Neural progenitor cell (in vitro differentiated cells): ENCODE measurements at regions not wholly inside any gene's neighbourhood (a gene's known extent, or its start where the extent isn't known, plus 50 kb on each side); places are given as distances from the start of the nearest gene placed in this dataset.
A peak's percentile ranks its signal among the peaks of the same experiment; 100 is the strongest.

Experiments used
- DNase-seq: peaks from one replicate; pipeline ENCODE4 v3.0.0-alpha.2; 2016; ENCODE audit warnings: low spot score
- H2AFZ ChIP-seq: fragments of 200-600 bp; sonication (generic); replicated peaks from 2 replicates; pipeline ENCODE4 v1.6.1; 2016; ENCODE audit warnings: antibody characterized with exemption
- H3F3A ChIP-seq: fragments of 200-600 bp; sonication (generic); 2 replicates; pipeline ENCODE4 v1.6.1; 2016; ENCODE audit warnings: antibody characterized with exemption, low read depth
- H3K27ac ChIP-seq: fragments of 200-600 bp; sonication (generic); 2 replicates; pipeline ENCODE4 v1.5.1; 2016; ENCODE audit warnings: mild to moderate bottlenecking
- H3K27me3 ChIP-seq: fragments of 200-600 bp; sonication (generic); 2 replicates; pipeline ENCODE4 v1.6.1; 2016; ENCODE audit warnings: mild to moderate bottlenecking, moderate library complexity
- H3K36me3 ChIP-seq: fragments of 200-600 bp; sonication (generic); 2 replicates; pipeline ENCODE4 v1.5.1; 2016
- H3K4me1 ChIP-seq: fragments of 200-600 bp; sonication (generic); 2 replicates; pipeline ENCODE4 v1.6.1; 2016; ENCODE audit warnings: mixed run types
- H3K4me2 ChIP-seq: fragments of 200-600 bp; sonication (generic); 2 replicates; pipeline ENCODE4 v1.6.1; 2016
- H3K4me3 ChIP-seq: fragments of 200-600 bp; sonication (generic); 2 replicates; pipeline ENCODE4 v1.5.1; 2016
- H3K79me2 ChIP-seq: fragments of 200-600 bp; sonication (generic); 2 replicates; pipeline ENCODE4 v1.6.1; 2016; ENCODE audit warnings: low read depth
- H3K9ac ChIP-seq: fragments of 200-600 bp; sonication (generic); 2 replicates; pipeline ENCODE4 v1.6.1; 2016
- H3K9me3 ChIP-seq: fragments of 200-600 bp; sonication (generic); 2 replicates; pipeline ENCODE4 v1.5.1; 2016; ENCODE audit warnings: low read depth
- H4K20me1 ChIP-seq: fragments of 200-600 bp; sonication (generic); 2 replicates; pipeline ENCODE4 v1.6.1; 2016; ENCODE audit warnings: low read depth
- H3K27ac Mint-ChIP-seq: 3 replicates; pipeline ENCODE4 v1.8.0; 2021; ENCODE audit warnings: mixed read lengths
- H3K27me3 Mint-ChIP-seq: 2 replicates; pipeline ENCODE4 v1.8.0; 2022; ENCODE audit warnings: low read depth, mild to moderate bottlenecking, inconsistent platforms, moderate library complexity, mixed read lengths; ENCODE audit not compliant: insufficient read depth
- H3K36me3 Mint-ChIP-seq: 3 replicates; pipeline ENCODE4 v1.8.0; 2021; ENCODE audit warnings: mixed read lengths
- H3K4me1 Mint-ChIP-seq: 3 replicates; pipeline ENCODE4 v1.8.0; 2021; ENCODE audit warnings: mixed read lengths
- H3K4me3 Mint-ChIP-seq: 3 replicates; pipeline ENCODE4 v1.8.0; 2021; ENCODE audit warnings: mild to moderate bottlenecking, moderate library complexity, mixed read lengths
- H3K9me3 Mint-ChIP-seq: 3 replicates; pipeline ENCODE4 v1.8.0; 2020; ENCODE audit warnings: mixed read lengths
- CTCF ChIP-seq: fragments of 200-600 bp; sonication (generic); IDR thresholded peaks from 2 replicates; pipeline ENCODE4 v1.5.1; 2017; ENCODE audit warnings: antibody characterized with exemption, mild to moderate bottlenecking
- EZH2 ChIP-seq: fragments of 200-600 bp; sonication (generic); IDR thresholded peaks from 2 replicates; pipeline ENCODE4 v1.6.1; 2017; ENCODE audit warnings: antibody characterized with exemption, mild to moderate bottlenecking, moderate library complexity
- EZH2phosphoT487 ChIP-seq: fragments of 200-600 bp; sonication (generic); IDR thresholded peaks from 2 replicates; pipeline ENCODE4 v1.6.1; 2017; ENCODE audit warnings: antibody characterized with exemption

- Histone ChIP-seq H3K9me3 (no peaks in the 10 kb centered on the region), H3K4me1 (peaks cover 8% of the 10 kb centered on the region), H2AFZ (no peak overlapping the region), H3K27me3 (no peaks in the 10 kb centered on the region), H3K36me3 (no peaks in the 10 kb centered on the region), H3K27ac (no peak overlapping the region), H3K9ac (no peak overlapping the region), H3K4me2 (no peak overlapping the region), H3K4me3 (no peak overlapping the region), H3F3A (no peaks in the 10 kb centered on the region), H4K20me1 (no peaks in the 10 kb centered on the region), H3K79me2 (no peaks in the 10 kb centered on the region)
- Mint-ChIP-seq H3K27me3 (peaks cover 13% of the 10 kb centered on the region), H3K9me3 (peaks cover 2% of the 10 kb centered on the region), H3K36me3 (no peaks in the 10 kb centered on the region), H3K4me3 (no peak overlapping the region), H3K27ac (peak overlapping the region; percentile 38), H3K4me1 (peaks cover 34% of the 10 kb centered on the region)
- no peak for DNase-seq
- TF ChIP-seq CTCF (no peak), EZH2phosphoT487 (no peak), EZH2 (no peak)
These were observed 426.2 kb downstream of the MIAT start for GRCh38 chr22:27083610-27084009.

GRCh38 chr22:27084130-27084529, 426.7 kb downstream of the MIAT start:
- Histone ChIP-seq H3K79me2 (no peaks in the 10 kb centered on the region), H3K9ac (no peak overlapping the region), H3F3A (no peaks in the 10 kb centered on the region), H3K4me3 (no peak overlapping the region), H3K4me2 (no peak overlapping the region), H3K4me1 (peaks cover 8% of the 10 kb centered on the region), H3K36me3 (no peaks in the 10 kb centered on the region), H3K27me3 (no peaks in the 10 kb centered on the region), H3K9me3 (no peaks in the 10 kb centered on the region), H3K27ac (no peak overlapping the region), H4K20me1 (no peaks in the 10 kb centered on the region), H2AFZ (no peak overlapping the region)
- H3K4me3 Mint-ChIP-seq = no peak overlapping the region
- H3K36me3 Mint-ChIP-seq = no peaks in the 10 kb centered on the region
- no peak for DNase-seq
- H3K4me1 Mint-ChIP-seq = peaks cover 34% of the 10 kb centered on the region
- peaks cover 10% of the 10 kb centered on the region for H3K27me3 Mint-ChIP-seq
- H3K27ac Mint-ChIP-seq = no peak overlapping the region
- H3K9me3 Mint-ChIP-seq = peaks cover 3% of the 10 kb centered on the region
- TF ChIP-seq EZH2phosphoT487 = no peak
- no peak for TF ChIP-seq EZH2
- no peak for TF ChIP-seq CTCF

- H3K4me1 ChIP-seq = peaks cover 8% of the 10 kb centered on the region
- H3K9me3 ChIP-seq = no peaks in the 10 kb centered on the region
- H3K4me3 Mint-ChIP-seq = peak overlapping the region; percentile 60
- no peak overlapping the region for H3K9ac ChIP-seq
- H3K79me2 ChIP-seq = no peaks in the 10 kb centered on the region
- peak; percentile 17 for DNase-seq
- H3K27ac Mint-ChIP-seq = peak overlapping the region; percentile 38
- H3K36me3 ChIP-seq = no peaks in the 10 kb centered on the region
- H4K20me1 ChIP-seq = no peaks in the 10 kb centered on the region
- H3K27me3 ChIP-seq = no peaks in the 10 kb centered on the region
- H3K4me2 ChIP-seq = no peak overlapping the region
- H3K9me3 Mint-ChIP-seq = peaks cover 3% of the 10 kb centered on the region
- H2AFZ ChIP-seq = no peak overlapping the region
- H3K4me1 Mint-ChIP-seq = peaks cover 24% of the 10 kb centered on the region
- no peak overlapping the region for H3K27ac ChIP-seq
- TF ChIP-seq EZH2 (no peak), CTCF (no peak), EZH2phosphoT487 (no peak)
- H3K4me3 ChIP-seq = no peak overlapping the region
- H3K36me3 Mint-ChIP-seq = no peaks in the 10 kb centered on the region
- no peaks in the 10 kb centered on the region for H3F3A ChIP-seq
- peaks cover 8% of the 10 kb centered on the region for H3K27me3 Mint-ChIP-seq
These were observed 429.0 kb downstream of the MIAT start for GRCh38 chr22:27086080-27087044.
